Testis (tissue), 2 donors: ENCODE measurements at regions not wholly inside any gene's neighbourhood (a gene's known extent, or its start where the extent isn't known, plus 50 kb on each side); places are given as distances from the start of the nearest gene placed in this dataset.

Experiments
- DNase-seq: peaks from one replicate; pipeline ENCODE4 v3.0.0-alpha.2; 2019
- H3K27ac ChIP-seq, 2 donors: fragments of 200-600 bp; sonication (generic); one replicate each; pipeline ENCODE4 v1.5.1; 2019
- H3K27me3 ChIP-seq: fragments of 200-600 bp; sonication (generic); one replicate; pipeline ENCODE4 v1.5.1; 2019
- H3K36me3 ChIP-seq: fragments of 200-600 bp; sonication (generic); one replicate; pipeline ENCODE4 v1.5.1; 2017; ENCODE audit warnings: low read depth; ENCODE audit errors: missing control alignments
- H3K4me1 ChIP-seq: fragments of 200-600 bp; sonication (generic); one replicate; pipeline ENCODE4 v1.5.1; 2019
- H3K4me3 ChIP-seq, 2 donors: fragments of 200-600 bp; sonication (generic); one replicate each; pipeline ENCODE4 v1.5.1; 2017 to 2019
- H3K9me3 ChIP-seq: fragments of 200-600 bp; sonication (generic); one replicate; pipeline ENCODE4 v1.5.1; 2017
- CTCF ChIP-seq, 3 experiments: fragments of 450-650 bp in 2 of 3; fragments of 200-600 bp in 1 of 3; sonication (generic) in 1 of 3; IDR thresholded peaks; one replicate each; pipeline ENCODE4 v1.5.1; 2016 to 2019; ENCODE audit warnings: antibody characterized with exemption in 3 of 3, mild to moderate bottlenecking in 2 of 3, moderate library complexity in 1 of 3
- POLR2A ChIP-seq: fragments of 450-650 bp; IDR thresholded peaks from one replicate; pipeline ENCODE4 v1.6.1; 2017; ENCODE audit warnings: antibody characterized with exemption, mild to moderate bottlenecking, moderate library complexity
- WGBS, 2 donors: methylation state at CpG; one replicate each; pipeline ENCODE4 v1.1.5; 2018; 5-methylcytosine and 5-hydroxymethylcytosine counted together
- intact Hi-C: fragments of 100-400 bp; cut with DNase I; formaldehyde crosslinking; loops from one replicate; pipeline ENCODE4 v1.15.1; 2023; ENCODE audit warnings: low total_unique reads

- 27 to 39% methylated on average over 5 of the region's 5 CpGs for WGBS, 2 donors
- peak; percentile 74 for DNase-seq
These were observed 179.9 kb downstream of the ZC3H11B start for GRCh38 chr1:219433001-219433400.

GRCh38 chr1:219432191-219432606, 180.7 kb downstream of the ZC3H11B start:
- Histone ChIP-seq H3K27me3 (no peaks in the 10 kb centered on the region), H3K27ac (peak overlapping the region in 1 of 2 donors; percentile 42), H3K4me3 (no peak overlapping the region), H3K9me3 (no peaks in the 10 kb centered on the region), H3K36me3 (no peaks in the 10 kb centered on the region), H3K4me1 (no peaks in the 10 kb centered on the region)
- no peak for DNase-seq
- WGBS, 2 donors, result 65 to 72% methylated on average over 3 of the region's 3 CpGs
- intact Hi-C loops, result no loop called here
- no peak for TF ChIP-seq POLR2A
- TF ChIP-seq CTCF (IDR thresholded peaks at IDR 0.05), result no peak

More at GRCh38 chr1:219433001-219433400, 179.9 kb downstream of the ZC3H11B start:
- Histone ChIP-seq H3K36me3 (no peaks in the 10 kb centered on the region), H3K27me3 (no peaks in the 10 kb centered on the region), H3K4me1 (no peaks in the 10 kb centered on the region), H3K27ac (peak overlapping the region in 1 of 2 donors; percentile 42), H3K9me3 (no peaks in the 10 kb centered on the region), H3K4me3 (no peak overlapping the region)
- intact Hi-C loops, result no loop called here
- TF ChIP-seq CTCF (IDR thresholded peaks at IDR 0.05) (no peak), POLR2A (no peak)

- intact Hi-C loops, result no loop called here
- H3K27me3 ChIP-seq, result no peaks in the 10 kb centered on the region
- H3K4me3 ChIP-seq, result no peak overlapping the region
- H3K4me1 ChIP-seq, result no peaks in the 10 kb centered on the region
- no peaks in the 10 kb centered on the region for H3K36me3 ChIP-seq
- H3K27ac ChIP-seq, result no peak overlapping the region
- TF ChIP-seq POLR2A, result no peak
- TF ChIP-seq CTCF (IDR thresholded peaks at IDR 0.05), result no peak
- no peak for DNase-seq
- no peaks in the 10 kb centered on the region for H3K9me3 ChIP-seq
- WGBS, 2 donors, result 94 to 96% methylated on average over 1 of the region's 1 CpG
These were observed 182.5 kb downstream of the ZC3H11B start for GRCh38 chr1:219430419-219430818.

GRCh38 chr1:219428651-219429050, 184.3 kb downstream of the ZC3H11B start:
- 83 to 85% methylated on average over 5 of the region's 5 CpGs for whole genome bisulfite sequencing, 2 donors
- Histone ChIP-seq H3K27ac (no peak overlapping the region), H3K36me3 (no peaks in the 10 kb centered on the region), H3K27me3 (no peaks in the 10 kb centered on the region), H3K4me1 (no peaks in the 10 kb centered on the region), H3K4me3 (no peak overlapping the region), H3K9me3 (no peaks in the 10 kb centered on the region)
- intact Hi-C loops, result no loop called here
- no peak for TF ChIP-seq POLR2A
- TF ChIP-seq CTCF (IDR thresholded peaks at IDR 0.05), result no peak
- DNase-seq, result no peak

GRCh38 chr1:219427989-219428388, 184.9 kb downstream of the ZC3H11B start:
- Histone ChIP-seq H3K4me1 (no peaks in the 10 kb centered on the region), H3K27me3 (no peaks in the 10 kb centered on the region), H3K9me3 (no peaks in the 10 kb centered on the region), H3K27ac (no peak overlapping the region), H3K4me3 (no peak overlapping the region), H3K36me3 (no peaks in the 10 kb centered on the region)
- intact Hi-C loops, result no loop called here
- TF ChIP-seq POLR2A (no peak), CTCF (IDR thresholded peaks at IDR 0.05) (no peak)
- WGBS, 2 donors, result 41 to 57% methylated on average over 2 of the region's 2 CpGs
- DNase-seq, result no peak
